ENCODE measurements at regions not wholly inside any gene's neighbourhood (a gene's known extent, or its start where the extent isn't known, plus 50 kb on each side); places are given as distances from the start of the nearest gene placed in this dataset.

DNA sequence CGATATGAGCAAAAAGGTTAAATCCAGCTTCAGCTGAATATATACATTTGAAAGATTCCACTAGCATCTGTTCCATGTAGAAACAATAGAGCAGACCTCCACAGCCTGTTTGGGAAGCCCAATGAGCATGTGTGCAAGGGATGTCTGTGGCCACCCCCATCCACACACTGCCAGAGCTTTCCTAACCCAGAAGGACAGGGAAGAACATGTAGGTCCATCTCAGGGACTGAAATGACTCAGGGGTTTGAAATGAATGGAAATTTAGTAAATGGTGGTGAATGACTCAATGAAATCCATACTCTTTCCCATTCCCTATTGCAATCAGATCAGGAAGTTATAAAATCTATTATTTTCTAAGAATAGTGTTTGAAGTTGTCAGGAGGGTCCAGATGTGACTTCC lies 397.2 kb downstream of the DUSP10 start:
- no peak for TF ChIP-seq RAD51 (IDR thresholded peaks at IDR 0.05; ENCODE audit: borderline replicate concordance)
- no peak for TF ChIP-seq IKZF1 (IDR thresholded peaks at IDR 0.05)
- no peak for TF ChIP-seq RAD21 (CRISPR knock-in tag; IDR thresholded peaks at IDR 0.05)
- TF ChIP-seq, protein P1, sequence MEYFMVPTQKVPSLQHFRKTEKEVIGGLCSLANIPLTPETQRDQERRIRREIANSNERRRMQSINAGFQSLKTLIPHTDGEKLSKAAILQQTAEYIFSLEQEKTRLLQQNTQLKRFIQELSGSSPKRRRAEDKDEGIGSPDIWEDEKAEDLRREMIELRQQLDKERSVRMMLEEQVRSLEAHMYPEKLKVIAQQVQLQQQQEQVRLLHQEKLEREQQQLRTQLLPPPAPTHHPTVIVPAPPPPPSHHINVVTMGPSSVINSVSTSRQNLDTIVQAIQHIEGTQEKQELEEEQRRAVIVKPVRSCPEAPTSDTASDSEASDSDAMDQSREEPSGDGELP (IDR thresholded peaks at IDR 0.05; ENCODE audit: borderline replicate concordance, low read depth), result no peak
- no peak for TF ChIP-seq POLR2A (IDR thresholded peaks at IDR 0.05; ENCODE audit: insufficient read depth in 1 of 2, low read depth in 2 of 2, low read length in 2 of 2)
- TF ChIP-seq ZBTB38 (CRISPR knock-in tag; IDR thresholded peaks at IDR 0.05), result no peak
- no peak for TF ChIP-seq SMC3 (IDR thresholded peaks at IDR 0.05; ENCODE audit: low read length)
- TF ChIP-seq SETDB1 (CRISPR knock-in tag; IDR thresholded peaks at IDR 0.05; ENCODE audit: borderline replicate concordance), result no peak
- no peak for TF ChIP-seq TGIF2 (CRISPR knock-in tag; IDR thresholded peaks at IDR 0.05)
- TF ChIP-seq SIX4 (CRISPR knock-in tag; IDR thresholded peaks at IDR 0.05), result no peak
- TF ChIP-seq ZEB1 (IDR thresholded peaks at IDR 0.05; ENCODE audit: insufficient replicate concordance, low read depth), result no peak
- TF ChIP-seq, protein P2, sequence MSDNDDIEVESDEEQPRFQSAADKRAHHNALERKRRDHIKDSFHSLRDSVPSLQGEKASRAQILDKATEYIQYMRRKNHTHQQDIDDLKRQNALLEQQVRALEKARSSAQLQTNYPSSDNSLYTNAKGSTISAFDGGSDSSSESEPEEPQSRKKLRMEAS (IDR thresholded peaks at IDR 0.05), result no peak

All from HepG2 (cell line).